ENCODE measurements at regions not wholly inside any gene's neighbourhood (a gene's known extent, or its start where the extent isn't known, plus 50 kb on each side); places are given as distances from the start of the nearest gene placed in this dataset.

DNA sequence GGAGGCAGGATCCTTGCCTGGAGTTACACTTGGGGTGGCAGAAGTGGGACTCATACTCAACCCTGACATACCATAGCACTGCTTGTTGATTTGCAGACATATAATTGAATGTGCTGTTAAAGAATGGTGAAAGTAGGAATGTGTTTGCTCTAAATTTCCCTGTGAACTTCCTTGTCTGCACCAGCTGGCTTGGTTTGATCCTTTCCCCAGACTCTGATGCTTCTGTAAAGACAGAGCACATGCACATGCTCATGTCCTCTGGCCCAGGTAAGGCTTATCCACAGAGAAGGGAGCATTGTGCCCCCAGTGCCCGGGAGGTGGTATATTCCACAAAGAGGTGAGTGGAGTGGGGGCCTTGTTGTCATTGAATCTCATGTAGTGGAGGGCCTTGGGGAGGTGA, 138.0 kb upstream of the STC2 start:
- Mint-ChIP-seq H3K36me3 (no peaks in the 10 kb centered on the region), H3K27me3 (ENCODE audit: insufficient read depth, low read depth) (peaks cover 2% of the 10 kb centered on the region), H3K27ac (no peak overlapping the region), H3K9me3 (peaks cover 12% of the 10 kb centered on the region), H3K4me1 (no peaks in the 10 kb centered on the region), H3K4me3 (no peak overlapping the region)
- Histone ChIP-seq H3K4me2 (no peak overlapping the region), H3K4me3 (no peak overlapping the region), H2AFZ (replicated peaks) (no peak overlapping the region), H3K27ac (no peak overlapping the region), H3F3A (ENCODE audit: low read depth) (no peaks in the 10 kb centered on the region), H3K9me3 (ENCODE audit: low read depth) (no peaks in the 10 kb centered on the region), H3K27me3 (no peaks in the 10 kb centered on the region), H3K36me3 (no peaks in the 10 kb centered on the region), H3K4me1 (no peaks in the 10 kb centered on the region), H4K20me1 (ENCODE audit: low read depth) (no peaks in the 10 kb centered on the region), H3K9ac (no peak overlapping the region), H3K79me2 (ENCODE audit: low read depth) (no peaks in the 10 kb centered on the region)
- TF ChIP-seq, protein P1, sequence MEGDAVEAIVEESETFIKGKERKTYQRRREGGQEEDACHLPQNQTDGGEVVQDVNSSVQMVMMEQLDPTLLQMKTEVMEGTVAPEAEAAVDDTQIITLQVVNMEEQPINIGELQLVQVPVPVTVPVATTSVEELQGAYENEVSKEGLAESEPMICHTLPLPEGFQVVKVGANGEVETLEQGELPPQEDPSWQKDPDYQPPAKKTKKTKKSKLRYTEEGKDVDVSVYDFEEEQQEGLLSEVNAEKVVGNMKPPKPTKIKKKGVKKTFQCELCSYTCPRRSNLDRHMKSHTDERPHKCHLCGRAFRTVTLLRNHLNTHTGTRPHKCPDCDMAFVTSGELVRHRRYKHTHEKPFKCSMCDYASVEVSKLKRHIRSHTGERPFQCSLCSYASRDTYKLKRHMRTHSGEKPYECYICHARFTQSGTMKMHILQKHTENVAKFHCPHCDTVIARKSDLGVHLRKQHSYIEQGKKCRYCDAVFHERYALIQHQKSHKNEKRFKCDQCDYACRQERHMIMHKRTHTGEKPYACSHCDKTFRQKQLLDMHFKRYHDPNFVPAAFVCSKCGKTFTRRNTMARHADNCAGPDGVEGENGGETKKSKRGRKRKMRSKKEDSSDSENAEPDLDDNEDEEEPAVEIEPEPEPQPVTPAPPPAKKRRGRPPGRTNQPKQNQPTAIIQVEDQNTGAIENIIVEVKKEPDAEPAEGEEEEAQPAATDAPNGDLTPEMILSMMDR (IDR thresholded peaks at IDR 0.05), result no peak
- TF ChIP-seq EZH2 (IDR thresholded peaks at IDR 0.05) (no peak), EZH2phosphoT487 (IDR thresholded peaks at IDR 0.05) (no peak)
- DNase-seq (ENCODE audit: low spot score), result no peak

DNA sequence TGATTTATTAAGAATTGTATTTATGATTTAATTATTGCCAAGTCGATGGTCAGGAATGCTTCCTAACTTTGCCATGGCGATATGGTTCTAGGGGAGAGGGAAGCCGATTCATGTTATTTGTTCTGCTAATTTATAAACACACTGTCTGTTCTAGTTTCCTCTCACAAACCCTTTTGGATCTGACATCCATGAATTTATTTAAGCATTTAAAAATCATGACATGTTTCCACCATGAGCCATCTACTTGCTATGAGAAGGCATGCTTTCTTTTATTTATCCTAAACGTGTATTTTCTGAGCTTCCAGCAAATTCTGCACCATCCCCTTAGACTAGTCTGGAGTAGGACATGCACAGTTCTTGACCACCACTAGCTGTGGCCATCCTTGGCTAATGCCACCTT, 136.6 kb upstream of the STC2 start:
- H3K27me3 Mint-ChIP-seq (ENCODE audit: insufficient read depth, low read depth), result peaks cover 4% of the 10 kb centered on the region
- TF ChIP-seq EZH2phosphoT487 (IDR thresholded peaks at IDR 0.05) (no peak), EZH2 (IDR thresholded peaks at IDR 0.05) (no peak)
- TF ChIP-seq, protein P1 (IDR thresholded peaks at IDR 0.05), result no peak

DNA sequence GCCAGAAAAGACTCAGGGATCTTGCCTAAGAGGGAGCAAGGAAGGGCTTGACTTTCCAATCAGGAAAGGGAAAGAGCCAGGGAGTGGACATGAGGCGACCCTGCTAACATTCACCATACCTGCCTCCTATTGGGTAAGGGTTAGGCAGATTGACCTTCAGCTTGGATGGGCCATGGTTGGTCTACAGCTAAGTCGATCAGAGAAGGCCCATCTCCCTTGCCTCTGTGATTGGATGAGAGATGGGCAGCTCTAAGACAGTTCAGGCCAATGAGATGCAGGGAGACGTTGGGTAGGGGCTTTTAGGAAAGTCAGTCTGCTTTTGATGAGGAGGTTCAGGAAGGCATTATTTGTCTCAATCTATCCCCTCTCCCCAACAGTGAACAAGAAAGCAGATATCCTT, 135.0 kb upstream of the STC2 start:
- H3K36me3 Mint-ChIP-seq, result no peaks in the 10 kb centered on the region
- no peaks in the 10 kb centered on the region for H3K79me2 ChIP-seq (ENCODE audit: low read depth)

More for the DNA sequence above, 136.6 kb upstream of the STC2 start:
- no peak overlapping the region for H3K4me3 Mint-ChIP-seq
- no peaks in the 10 kb centered on the region for H3F3A ChIP-seq (ENCODE audit: low read depth)
- H3K9ac ChIP-seq, result no peak overlapping the region
- no peaks in the 10 kb centered on the region for H4K20me1 ChIP-seq (ENCODE audit: low read depth)
- H3K27ac Mint-ChIP-seq, result no peak overlapping the region
- no peak overlapping the region for H3K27ac ChIP-seq
- no peaks in the 10 kb centered on the region for H3K4me1 Mint-ChIP-seq
- no peak overlapping the region for H2AFZ ChIP-seq (replicated peaks)
- no peak overlapping the region for H3K4me3 ChIP-seq
- H3K27me3 ChIP-seq, result no peaks in the 10 kb centered on the region
- no peaks in the 10 kb centered on the region for H3K9me3 ChIP-seq (ENCODE audit: low read depth)
- H3K4me1 ChIP-seq, result no peaks in the 10 kb centered on the region
- no peaks in the 10 kb centered on the region for H3K36me3 Mint-ChIP-seq
- no peak overlapping the region for H3K4me2 ChIP-seq
- H3K79me2 ChIP-seq (ENCODE audit: low read depth), result no peaks in the 10 kb centered on the region
- no peak for DNase-seq (ENCODE audit: low spot score)
- H3K9me3 Mint-ChIP-seq, result peaks cover 12% of the 10 kb centered on the region
- H3K36me3 ChIP-seq, result no peaks in the 10 kb centered on the region

More for the DNA sequence above, 135.0 kb upstream of the STC2 start:
- H3K4me3 ChIP-seq, result no peak overlapping the region
- H3K27me3 ChIP-seq, result no peaks in the 10 kb centered on the region
- H3K4me2 ChIP-seq, result no peak overlapping the region
- H3K27ac Mint-ChIP-seq, result no peak overlapping the region
- H3K4me1 ChIP-seq, result no peaks in the 10 kb centered on the region
- TF ChIP-seq EZH2phosphoT487 (IDR thresholded peaks at IDR 0.05) (no peak), EZH2 (IDR thresholded peaks at IDR 0.05) (no peak)
- TF ChIP-seq, protein P1 (IDR thresholded peaks at IDR 0.05), result no peak
- no peaks in the 10 kb centered on the region for H4K20me1 ChIP-seq (ENCODE audit: low read depth)
- H3K36me3 ChIP-seq, result no peaks in the 10 kb centered on the region
- no peaks in the 10 kb centered on the region for H3F3A ChIP-seq (ENCODE audit: low read depth)
- H3K4me1 Mint-ChIP-seq, result no peaks in the 10 kb centered on the region
- H3K9me3 ChIP-seq (ENCODE audit: low read depth), result no peaks in the 10 kb centered on the region
- DNase-seq (ENCODE audit: low spot score), result no peak
- H3K27ac ChIP-seq, result no peak overlapping the region
- H3K9me3 Mint-ChIP-seq, result peaks cover 12% of the 10 kb centered on the region
- H2AFZ ChIP-seq (replicated peaks), result no peak overlapping the region
- H3K9ac ChIP-seq, result no peak overlapping the region
- H3K27me3 Mint-ChIP-seq (ENCODE audit: insufficient read depth, low read depth), result peaks cover 4% of the 10 kb centered on the region
- no peak overlapping the region for H3K4me3 Mint-ChIP-seq

All from neural progenitor cell (in vitro differentiated cells).